OCI-LY3 (cell line): ENCODE measurements at regions not wholly inside any gene's neighbourhood (a gene's known extent, or its start where the extent isn't known, plus 50 kb on each side); places are given as distances from the start of the nearest gene placed in this dataset.

Experiments
- H2AFZ ChIP-seq: fragments of 200-600, 300-600 bp; shearing (Covaris generic); 2 replicates; pipeline ENCODE4 v1.6.0; 2014; ENCODE audit warnings: antibody characterized with exemption, low read depth, low read length
- H3K27ac ChIP-seq: fragments of 200-600, 300-600 bp; sonication (generic); 2 replicates; pipeline ENCODE4 v1.5.1; 2014; ENCODE audit warnings: mild to moderate bottlenecking, low read length, moderate library complexity, mixed read lengths
- H3K27me3 ChIP-seq: fragments of 200-600, 300-600 bp; sonication (generic); 2 replicates; pipeline ENCODE4 v1.6.1; 2014; ENCODE audit warnings: low read depth, low read length, mixed read lengths
- H3K36me3 ChIP-seq: fragments of 200-600, 300-600 bp; sonication (generic); replicated peaks from 2 replicates; pipeline ENCODE3; 2014; ENCODE audit warnings: low read depth, low read length, mixed read lengths
- H3K4me1 ChIP-seq: fragments of 300-600, 200-600 bp; sonication (generic); 2 replicates; pipeline ENCODE4 v1.6.1; 2014; ENCODE audit warnings: low read length, mixed read lengths
- H3K4me2 ChIP-seq: fragments of 200-600, 300-600 bp; sonication (generic); 2 replicates; pipeline ENCODE4 v1.6.1; 2014; ENCODE audit warnings: low read length, mixed read lengths
- H3K4me3 ChIP-seq: fragments of 300-600, 200-600 bp; sonication (generic); 2 replicates; pipeline ENCODE4 v1.5.1; 2014; ENCODE audit warnings: antibody characterized with exemption, mild to moderate bottlenecking, low read length, moderate library complexity
- H3K79me2 ChIP-seq: fragments of 300-600, 200-600 bp; shearing (Covaris generic); 2 replicates; pipeline ENCODE4 v1.6.1; 2014; ENCODE audit warnings: mild to moderate bottlenecking, low read length, mixed read lengths
- H3K9ac ChIP-seq: fragments of 300-600, 200-600 bp; shearing (Covaris generic); 2 replicates; pipeline ENCODE4 v1.6.0; 2014; ENCODE audit warnings: mild to moderate bottlenecking, low read length, moderate library complexity
- H3K9me3 ChIP-seq: fragments of 200-600, 300-600 bp; shearing (Covaris generic); 2 replicates; pipeline ENCODE4 v1.6.1; 2014; ENCODE audit warnings: low read length, mixed read lengths; ENCODE audit not compliant: insufficient read depth
- H4K20me1 ChIP-seq: fragments of 200-600, 300-600 bp; sonication (generic); 2 replicates; pipeline ENCODE4 v1.6.1; 2016; ENCODE audit warnings: low read length, mixed read lengths; ENCODE audit not compliant: insufficient read depth
- EZH2phosphoT487 ChIP-seq: fragments of 200-600 bp; shearing (Covaris generic); IDR thresholded peaks from 2 replicates; pipeline ENCODE4 v1.6.1; 2018; ENCODE audit warnings: antibody characterized with exemption, mixed run types, low read depth
- TF ChIP-seq, protein P1 (sequence below): fragments of 200-600, 300-600 bp; sonication (generic); IDR thresholded peaks from 2 replicates; pipeline ENCODE4 v1.5.1; 2014; ENCODE audit warnings: antibody characterized with exemption, low read length, low read depth

DNA sequence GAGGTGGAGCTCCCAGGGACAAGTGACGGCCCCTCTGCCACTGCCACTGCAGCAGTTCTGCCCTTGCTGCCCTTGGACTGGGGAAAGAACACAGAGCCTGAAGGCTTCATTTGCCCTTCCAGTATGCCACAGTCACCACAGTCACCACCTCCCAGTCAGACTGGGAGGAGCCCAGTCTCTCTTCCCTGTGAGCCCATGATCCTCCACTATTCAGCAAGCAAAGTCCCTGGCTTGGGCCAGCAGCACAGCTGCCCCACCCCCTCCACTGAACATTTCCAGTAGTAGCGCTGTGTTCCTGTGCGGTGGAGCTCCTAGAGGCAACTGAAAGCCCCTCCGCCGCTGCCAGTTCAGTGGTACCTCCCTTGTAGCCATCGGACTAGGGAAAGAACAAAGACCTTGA, 329.4 kb downstream of the MAN2A1 start:
- Histone ChIP-seq H3K4me1 (no peaks in the 10 kb centered on the region), H3K4me2 (no peak overlapping the region), H3K9ac (no peak overlapping the region), H3K27ac (no peak overlapping the region), H4K20me1 (no peaks in the 10 kb centered on the region), H3K36me3 (no peaks in the 10 kb centered on the region), H3K79me2 (no peaks in the 10 kb centered on the region), H2AFZ (no peak overlapping the region), H3K4me3 (no peak overlapping the region), H3K9me3 (no peaks in the 10 kb centered on the region), H3K27me3 (no peaks in the 10 kb centered on the region)
- no peak for TF ChIP-seq EZH2phosphoT487
- TF ChIP-seq, protein P1, sequence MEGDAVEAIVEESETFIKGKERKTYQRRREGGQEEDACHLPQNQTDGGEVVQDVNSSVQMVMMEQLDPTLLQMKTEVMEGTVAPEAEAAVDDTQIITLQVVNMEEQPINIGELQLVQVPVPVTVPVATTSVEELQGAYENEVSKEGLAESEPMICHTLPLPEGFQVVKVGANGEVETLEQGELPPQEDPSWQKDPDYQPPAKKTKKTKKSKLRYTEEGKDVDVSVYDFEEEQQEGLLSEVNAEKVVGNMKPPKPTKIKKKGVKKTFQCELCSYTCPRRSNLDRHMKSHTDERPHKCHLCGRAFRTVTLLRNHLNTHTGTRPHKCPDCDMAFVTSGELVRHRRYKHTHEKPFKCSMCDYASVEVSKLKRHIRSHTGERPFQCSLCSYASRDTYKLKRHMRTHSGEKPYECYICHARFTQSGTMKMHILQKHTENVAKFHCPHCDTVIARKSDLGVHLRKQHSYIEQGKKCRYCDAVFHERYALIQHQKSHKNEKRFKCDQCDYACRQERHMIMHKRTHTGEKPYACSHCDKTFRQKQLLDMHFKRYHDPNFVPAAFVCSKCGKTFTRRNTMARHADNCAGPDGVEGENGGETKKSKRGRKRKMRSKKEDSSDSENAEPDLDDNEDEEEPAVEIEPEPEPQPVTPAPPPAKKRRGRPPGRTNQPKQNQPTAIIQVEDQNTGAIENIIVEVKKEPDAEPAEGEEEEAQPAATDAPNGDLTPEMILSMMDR, result no peak

DNA sequence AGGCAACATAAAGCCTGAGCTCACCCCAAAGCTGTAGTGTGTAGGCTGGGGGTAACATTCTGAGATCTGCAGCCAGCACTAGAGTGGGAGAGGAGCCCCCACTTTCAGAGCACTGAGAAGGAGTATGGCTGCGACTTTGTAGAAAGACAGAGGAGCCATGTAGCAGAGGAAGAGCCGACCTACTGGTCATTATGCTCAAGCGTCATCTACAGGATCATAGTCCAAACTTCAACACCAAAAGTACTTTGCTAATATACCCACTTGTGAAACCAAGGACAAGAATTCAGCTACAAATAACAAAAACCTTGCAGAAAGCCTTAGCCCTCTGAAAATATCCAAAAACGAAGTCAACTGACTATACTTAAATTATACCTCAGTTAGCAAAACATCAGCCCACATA, 330.1 kb downstream of the MAN2A1 start:
- Histone ChIP-seq H3K27me3 (no peaks in the 10 kb centered on the region), H3K4me2 (no peak overlapping the region), H3K27ac (no peak overlapping the region), H3K9me3 (no peaks in the 10 kb centered on the region), H3K36me3 (no peaks in the 10 kb centered on the region), H2AFZ (no peak overlapping the region), H3K4me1 (no peaks in the 10 kb centered on the region), H3K79me2 (no peaks in the 10 kb centered on the region), H3K9ac (no peak overlapping the region), H3K4me3 (no peak overlapping the region), H4K20me1 (no peaks in the 10 kb centered on the region)
- TF ChIP-seq, protein P1, result no peak
- no peak for TF ChIP-seq EZH2phosphoT487

DNA sequence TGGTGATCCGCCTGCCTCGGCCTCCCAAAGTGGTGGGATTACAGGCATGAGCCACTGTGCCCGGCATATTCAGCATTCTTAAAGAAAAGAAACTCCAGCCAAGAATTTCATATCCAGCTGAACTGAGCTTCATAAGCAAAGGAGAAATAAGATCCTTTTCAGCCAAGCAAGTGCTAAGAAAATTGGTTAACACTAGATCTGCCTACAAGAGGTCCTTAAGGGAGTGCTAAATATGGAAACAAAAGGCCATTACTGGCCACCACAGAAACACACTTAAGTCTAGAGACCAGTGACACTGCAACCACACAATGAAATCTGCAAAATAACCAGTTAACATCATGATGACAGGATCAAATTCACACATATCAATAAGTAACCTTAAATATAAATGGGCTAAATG, 331.5 kb downstream of the MAN2A1 start:
- H3K4me1 ChIP-seq, result no peaks in the 10 kb centered on the region
- no peaks in the 10 kb centered on the region for H3K27me3 ChIP-seq
- H2AFZ ChIP-seq, result no peak overlapping the region
- no peak overlapping the region for H3K4me3 ChIP-seq
- no peak overlapping the region for H3K27ac ChIP-seq
- H3K4me2 ChIP-seq, result no peak overlapping the region
- H4K20me1 ChIP-seq, result no peaks in the 10 kb centered on the region
- no peaks in the 10 kb centered on the region for H3K9me3 ChIP-seq
- no peaks in the 10 kb centered on the region for H3K79me2 ChIP-seq
- TF ChIP-seq EZH2phosphoT487, result no peak
- TF ChIP-seq, protein P1, result no peak
- H3K36me3 ChIP-seq, result no peaks in the 10 kb centered on the region
- H3K9ac ChIP-seq, result no peak overlapping the region

DNA sequence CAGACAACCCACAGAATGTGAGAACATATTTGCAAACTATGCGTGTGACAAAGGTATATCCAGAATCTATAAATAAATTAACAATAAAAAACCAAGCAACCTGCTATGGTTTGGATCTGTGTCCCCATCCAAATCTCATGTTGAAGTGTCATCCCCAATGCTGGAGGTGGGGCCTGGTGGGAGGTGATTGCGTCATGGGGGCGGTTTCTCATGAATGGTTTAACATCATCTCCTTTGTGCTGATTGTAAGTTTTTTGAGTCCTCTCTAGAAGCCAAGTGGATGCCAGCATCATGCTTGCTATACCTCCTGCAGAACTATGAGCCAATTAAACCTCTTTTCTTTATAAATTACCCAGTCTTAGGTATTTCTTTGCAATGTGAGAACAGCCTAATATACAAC, 335.4 kb downstream of the MAN2A1 start:
- H3K4me3 ChIP-seq, result no peak overlapping the region
- no peaks in the 10 kb centered on the region for H3K9me3 ChIP-seq
- TF ChIP-seq, protein P1, result no peak
- TF ChIP-seq EZH2phosphoT487, result no peak
- H3K27me3 ChIP-seq, result no peaks in the 10 kb centered on the region
- no peaks in the 10 kb centered on the region for H3K4me1 ChIP-seq
- no peaks in the 10 kb centered on the region for H3K79me2 ChIP-seq
- H3K4me2 ChIP-seq, result no peak overlapping the region
- no peak overlapping the region for H2AFZ ChIP-seq
- H3K36me3 ChIP-seq, result no peaks in the 10 kb centered on the region
- H3K9ac ChIP-seq, result no peak overlapping the region
- no peaks in the 10 kb centered on the region for H4K20me1 ChIP-seq
- no peak overlapping the region for H3K27ac ChIP-seq
